GM12878 (cell line): ENCODE measurements at regions not wholly inside any gene's neighbourhood (a gene's known extent, or its start where the extent isn't known, plus 50 kb on each side); places are given as distances from the start of the nearest gene placed in this dataset.

Source experiments
- ATAC-seq: fragments of 200-7000 bp; cut with Tn5 transposase; 3 replicates; pipeline ENCODE4 v1.9.1; 2020; ENCODE audit warnings: mild to moderate bottlenecking, moderate library complexity
- BruUV-seq: library from RNA; stranded (reverse); fragments of 400-500 nt; replicated peaks from 2 replicates; lab custom pipeline; 2021; lab: Mats Ljungman, UMichigan
- CTCF ChIA-PET: fragments of 300-600 bp; sonication (Branson Sonifier 250); formaldehyde crosslinking; extraction: SDS; loops from one replicate; lab custom pipeline; 2021; ENCODE audit warnings: inconsistent platforms; lab: Yijun Ruan, JAX
- POLR2A ChIA-PET: fragments of 350-600 bp; formaldehyde crosslinking; extraction: SDS; loops from one replicate; lab custom pipeline; 2021; ENCODE audit warnings: inconsistent platforms; lab: Charles Lee
- RAD21 ChIA-PET: fragments of 300-600 bp; sonication (Branson Sonifier 250); formaldehyde crosslinking; loops from one replicate; lab custom pipeline; 2023; ENCODE audit warnings: antibody characterized with exemption; ENCODE audit not compliant: unreplicated experiment; lab: Charles Lee
- SMC1A ChIA-PET: fragments of 300-600 bp; sonication (Branson Sonifier 250); formaldehyde crosslinking; loops from one replicate; lab custom pipeline; 2023; ENCODE audit not compliant: unreplicated experiment, uncharacterized antibody; lab: Charles Lee
- DNase-seq: peaks from one replicate; pipeline ENCODE4 v3.0.0-alpha.2; 2011; ENCODE audit warnings: low read depth, low spot score
- FAIRE-seq: peaks from 3 replicates; lab custom pipeline; 2011; peaks lifted over from hg19 to GRCh38; lab: Jason Lieb, UNC
- H2AFZ ChIP-seq: 2 replicates; pipeline ENCODE4 v1.6.0; 2011; ENCODE audit warnings: low read depth, low read length, control low read depth; ENCODE audit not compliant: control insufficient read depth
- H3K27ac ChIP-seq: 2 replicates; pipeline ENCODE4 v1.5.1; 2011; ENCODE audit warnings: control low read depth; ENCODE audit not compliant: control insufficient read depth, insufficient read depth
- H3K27me3 ChIP-seq, 2 experiments: replicated peaks in 1 of 2; 2 replicates each; pipeline versions ENCODE4 v1.6.0 to v1.6.1; 2011; ENCODE audit warnings: low read length in 1 of 2; ENCODE audit not compliant: control insufficient read depth in 2 of 2, insufficient read depth in 2 of 2
- H3K36me3 ChIP-seq, 2 experiments: 2 replicates each; pipeline ENCODE4 v1.5.1; 2011; ENCODE audit warnings: low read length in 1 of 2; ENCODE audit not compliant: control insufficient read depth in 2 of 2, insufficient read depth in 2 of 2
- H3K4me1 ChIP-seq: 2 replicates; pipeline ENCODE4 v1.6.1; 2011; ENCODE audit warnings: mild to moderate bottlenecking, low read length, moderate library complexity, mixed read lengths; ENCODE audit not compliant: control insufficient read depth, insufficient read depth
- H3K4me2 ChIP-seq: 2 replicates; pipeline ENCODE4 v1.6.0; 2011; ENCODE audit warnings: control low read depth; ENCODE audit not compliant: control insufficient read depth, insufficient read depth
- H3K4me3 ChIP-seq: fragments of 200-600 bp; sonication (generic); 2 replicates; pipeline ENCODE4 v1.5.1; 2016
- H3K79me2 ChIP-seq: 2 replicates; pipeline ENCODE4 v1.6.0; 2011; ENCODE audit warnings: low read length; ENCODE audit not compliant: control insufficient read depth, insufficient read depth
- H3K9ac ChIP-seq: 2 replicates; pipeline ENCODE4 v1.8.0; 2011; ENCODE audit warnings: low read length, control low read depth, mixed read lengths; ENCODE audit not compliant: control insufficient read depth, insufficient read depth
- H3K9me3 ChIP-seq: replicated peaks from 3 replicates; pipeline ENCODE4 v1.5.1; 2011; ENCODE audit warnings: mild to moderate bottlenecking, low read length; ENCODE audit not compliant: control insufficient read depth, insufficient read depth
- H4K20me1 ChIP-seq: 2 replicates; pipeline ENCODE4 v1.6.0; 2011; ENCODE audit not compliant: control insufficient read depth, insufficient read depth
- GATAD2B ChIP-seq: fragments of 450-650 bp; conservative IDR thresholded peaks from 2 replicates; pipeline ENCODE4 v1.6.1; 2017; ENCODE audit warnings: low read depth, mild to moderate bottlenecking, moderate library complexity
- JUNB ChIP-seq: IDR thresholded peaks from 2 replicates; pipeline ENCODE4 v1.6.1; 2016; ENCODE audit warnings: antibody characterized with exemption, mild to moderate bottlenecking
- MAX ChIP-seq: IDR thresholded peaks from 2 replicates; pipeline ENCODE4 v1.6.1; 2012; ENCODE audit warnings: low read depth, low read length, improper control_type of control experiment
- NBN ChIP-seq: fragments of 450-650 bp; IDR thresholded peaks from 2 replicates; pipeline ENCODE4 v1.6.1; 2016
- POLR2A ChIP-seq: IDR thresholded peaks from 2 replicates; pipeline ENCODE4 v1.6.1; 2011; ENCODE audit warnings: low read depth, mild to moderate bottlenecking, low read length
- POLR2AphosphoS2 ChIP-seq: IDR thresholded peaks from 2 replicates; pipeline ENCODE4 v1.6.1; 2011; ENCODE audit warnings: low read depth, mild to moderate bottlenecking, low read length, improper control_type of control experiment, moderate library complexity
- PRDM15 ChIP-seq: fragments of 450-650 bp; formaldehyde crosslinking; IDR thresholded peaks from 2 replicates; pipeline ENCODE4 v1.4.0; 2020; ENCODE audit warnings: mild to moderate bottlenecking, moderate library complexity
- SMAD1 ChIP-seq: fragments of 450-650 bp; IDR thresholded peaks from 2 replicates; pipeline ENCODE4 v1.6.1; 2018; ENCODE audit warnings: mild to moderate bottlenecking, low read depth; ENCODE audit not compliant: partially characterized antibody
- ZBTB33 ChIP-seq: fragments of 450-650 bp; IDR thresholded peaks from 2 replicates; pipeline ENCODE4 v1.6.1; 2017; ENCODE audit warnings: mild to moderate bottlenecking
- ZNF207 ChIP-seq: fragments of 450-650 bp; IDR thresholded peaks from 2 replicates; pipeline ENCODE4 v1.6.1; 2014; ENCODE audit warnings: antibody characterized with exemption, mild to moderate bottlenecking, borderline replicate concordance
- WGBS: methylation state at CpG from one replicate; pipeline ENCODE4 v1.1.6; 2016; ENCODE audit warnings: low lambda C conversion rate; ENCODE audit not compliant: insufficient replicate concordance, insufficient coverage; ENCODE audit errors: missing lambda C conversion rate; 5-methylcytosine and 5-hydroxymethylcytosine counted together
- in situ Hi-C: fragments of 300-500 bp; cut with MboI; formaldehyde crosslinking; loops from 9 replicates; pipeline ENCODE4 v1.14.3; 2018; ENCODE audit warnings: mixed read lengths
- intact Hi-C: fragments of 100-400 bp; cut with micrococcal nuclease; formaldehyde crosslinking; loops from one replicate; pipeline ENCODE4 v1.14.2; 2022; ENCODE audit not compliant: unreplicated experiment

GRCh38 chr3:30358871-30359270 lies 247.5 kb upstream of the TGFBR2 start:
- Histone ChIP-seq H3K9ac (no peak overlapping the region), H3K36me3 (no peaks in the 10 kb centered on the region), H3K79me2 (no peaks in the 10 kb centered on the region), H3K27me3 (no peaks in the 10 kb centered on the region; a peak in 2 of 4 replicates), H3K4me3 (no peak overlapping the region), H3K9me3 (no peaks in the 10 kb centered on the region), H4K20me1 (no peaks in the 10 kb centered on the region), H3K4me1 (no peaks in the 10 kb centered on the region), H3K27ac (no peak overlapping the region), H2AFZ (no peak overlapping the region), H3K4me2 (no peak overlapping the region)
- CTCF ChIA-PET = no interaction called here
- ATAC-seq (no peak), DNase-seq (no peak), FAIRE-seq (no peak)
- BruUV-seq = no TSS peak
- TF ChIP-seq NBN (no peak), JUNB (no peak), ZNF207 (no peak), ZBTB33 (no peak), POLR2A (no peak), POLR2AphosphoS2 (no peak), SMAD1 (no peak), MAX (no peak), GATAD2B (no peak), PRDM15 (CRISPR knock-in tag) (no peak)
- SMC1A ChIA-PET = no interaction called here
- RAD21 ChIA-PET = no interaction called here
- POLR2A ChIA-PET = no interaction called here
- WGBS = 29% methylated on average over 3 of the region's 3 CpGs
- intact Hi-C loops (no loop called here), in situ Hi-C loops (no loop called here)
